Kidney epithelial cell (primary cell): ENCODE measurements at regions not wholly inside any gene's neighbourhood (a gene's known extent, or its start where the extent isn't known, plus 50 kb on each side); places are given as distances from the start of the nearest gene placed in this dataset.

ENCODE experiments used
- DNase-seq: peaks from one replicate; pipeline ENCODE4 v3.0.0-alpha.2; 2010; ENCODE audit warnings: low read depth
- H3K27me3 ChIP-seq: 2 replicates; pipeline ENCODE4 v1.6.0; 2011; ENCODE audit warnings: low read length; ENCODE audit not compliant: control insufficient read depth, insufficient read depth
- H3K36me3 ChIP-seq: 2 replicates; pipeline ENCODE4 v1.5.1; 2011; ENCODE audit warnings: low read length; ENCODE audit not compliant: control insufficient read depth, insufficient read depth
- H3K4me3 ChIP-seq: 2 replicates; pipeline ENCODE4 v1.5.1; 2011; ENCODE audit warnings: low read depth, mild to moderate bottlenecking, control low read depth, low read length
- TF ChIP-seq, protein P1 (sequence below): IDR thresholded peaks from 2 replicates; pipeline ENCODE4 v1.5.1; 2011; ENCODE audit warnings: mild to moderate bottlenecking, moderate library complexity, low read length, control low read depth, inconsistent platforms; ENCODE audit not compliant: insufficient read depth, poor library complexity, severe bottlenecking

DNA sequence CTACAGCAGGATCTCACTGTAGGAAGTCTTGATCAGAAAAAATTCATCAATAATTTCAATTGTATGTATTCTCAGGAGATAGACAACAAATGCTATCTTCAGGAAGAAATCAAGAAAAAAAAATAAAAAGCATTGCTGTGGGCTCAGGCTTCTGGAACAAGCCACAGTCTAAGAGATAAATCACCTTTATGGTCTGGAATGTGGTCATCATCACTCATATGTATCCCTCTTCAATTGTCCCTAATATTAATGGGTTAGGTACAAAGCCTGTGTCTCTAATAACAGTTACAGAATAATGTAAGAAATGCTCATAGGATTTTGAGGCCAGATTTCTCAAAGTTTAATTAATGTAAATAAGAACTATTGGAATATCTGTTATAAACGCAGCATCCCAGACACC lies 305.9 kb upstream of the ANO3 start:
- no peak for DNase-seq
- no peaks in the 10 kb centered on the region for H3K36me3 ChIP-seq
- TF ChIP-seq, protein P1, sequence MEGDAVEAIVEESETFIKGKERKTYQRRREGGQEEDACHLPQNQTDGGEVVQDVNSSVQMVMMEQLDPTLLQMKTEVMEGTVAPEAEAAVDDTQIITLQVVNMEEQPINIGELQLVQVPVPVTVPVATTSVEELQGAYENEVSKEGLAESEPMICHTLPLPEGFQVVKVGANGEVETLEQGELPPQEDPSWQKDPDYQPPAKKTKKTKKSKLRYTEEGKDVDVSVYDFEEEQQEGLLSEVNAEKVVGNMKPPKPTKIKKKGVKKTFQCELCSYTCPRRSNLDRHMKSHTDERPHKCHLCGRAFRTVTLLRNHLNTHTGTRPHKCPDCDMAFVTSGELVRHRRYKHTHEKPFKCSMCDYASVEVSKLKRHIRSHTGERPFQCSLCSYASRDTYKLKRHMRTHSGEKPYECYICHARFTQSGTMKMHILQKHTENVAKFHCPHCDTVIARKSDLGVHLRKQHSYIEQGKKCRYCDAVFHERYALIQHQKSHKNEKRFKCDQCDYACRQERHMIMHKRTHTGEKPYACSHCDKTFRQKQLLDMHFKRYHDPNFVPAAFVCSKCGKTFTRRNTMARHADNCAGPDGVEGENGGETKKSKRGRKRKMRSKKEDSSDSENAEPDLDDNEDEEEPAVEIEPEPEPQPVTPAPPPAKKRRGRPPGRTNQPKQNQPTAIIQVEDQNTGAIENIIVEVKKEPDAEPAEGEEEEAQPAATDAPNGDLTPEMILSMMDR: no peak
- no peaks in the 10 kb centered on the region for H3K27me3 ChIP-seq
- H3K4me3 ChIP-seq: no peak overlapping the region

DNA sequence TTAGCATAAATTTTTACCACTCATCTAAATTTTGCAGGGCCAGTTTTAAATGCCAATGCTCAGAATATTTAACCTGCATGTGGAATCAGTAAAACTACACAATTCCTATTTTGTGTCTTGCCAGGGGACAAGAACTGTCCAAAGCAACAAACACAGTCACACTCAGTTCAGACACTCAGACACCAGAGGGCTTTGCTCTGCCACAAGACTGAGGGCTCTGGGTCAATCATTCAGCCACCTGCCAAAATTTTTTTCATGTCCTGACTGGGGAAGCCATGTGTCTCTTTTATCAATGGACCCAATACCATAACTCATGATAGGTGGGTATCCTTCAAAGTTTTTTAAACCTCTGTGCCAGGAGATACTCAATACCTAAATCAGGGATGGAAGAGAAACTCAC lies 304.0 kb upstream of the ANO3 start:
- TF ChIP-seq, protein P1: no peak

DNA sequence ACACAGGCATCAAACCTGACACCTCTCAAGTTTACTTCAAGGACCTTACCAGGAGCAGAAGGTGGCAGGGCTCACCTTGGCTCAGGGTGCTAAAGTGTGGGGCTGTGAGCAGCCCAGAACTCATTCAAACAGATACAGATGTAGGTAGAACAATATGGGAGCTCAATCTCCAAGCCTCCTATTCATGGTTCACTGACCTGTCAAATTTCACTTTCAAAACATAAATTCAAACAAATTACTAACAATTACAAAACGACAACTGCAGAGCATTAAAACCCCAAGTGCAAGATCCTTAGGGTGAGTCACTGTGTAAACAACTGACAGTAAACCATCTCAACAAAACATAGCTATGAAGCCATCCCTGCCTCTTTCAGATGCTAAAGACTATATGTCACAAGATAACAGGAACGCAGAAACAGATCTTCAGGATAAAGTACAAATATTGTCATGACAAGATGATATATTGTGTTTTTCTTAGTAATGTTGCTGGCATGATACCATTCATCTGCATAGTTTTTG lies 303.5 kb upstream of the ANO3 start:
- H3K27me3 ChIP-seq: no peaks in the 10 kb centered on the region
- no peaks in the 10 kb centered on the region for H3K36me3 ChIP-seq
- no peak for DNase-seq
- H3K4me3 ChIP-seq: no peak overlapping the region
- TF ChIP-seq, protein P1: no peak

More for the DNA sequence above, 304.0 kb upstream of the ANO3 start:
- no peak for DNase-seq
- Histone ChIP-seq H3K27me3 (no peaks in the 10 kb centered on the region), H3K36me3 (no peaks in the 10 kb centered on the region), H3K4me3 (no peak overlapping the region)

DNA sequence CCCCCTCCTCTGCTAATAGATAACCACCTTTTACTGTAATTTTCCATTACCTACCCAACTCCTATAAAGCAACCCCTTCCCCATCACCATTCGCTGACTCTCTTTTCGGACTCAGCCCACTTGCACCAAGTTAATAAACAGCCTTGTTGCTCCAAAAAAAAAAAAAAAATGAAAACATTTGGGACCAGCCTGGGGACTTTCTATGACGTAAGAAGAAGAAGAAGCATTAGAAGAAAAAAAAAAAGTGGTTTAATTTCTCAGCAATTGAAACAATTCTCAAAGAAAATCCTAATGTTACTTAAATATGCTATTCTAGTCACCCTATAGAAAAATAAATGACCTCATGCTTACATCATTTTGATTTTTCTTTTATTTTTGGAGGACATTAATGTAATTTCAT lies 301.5 kb upstream of the ANO3 start:
- H3K36me3 ChIP-seq: no peaks in the 10 kb centered on the region

DNA sequence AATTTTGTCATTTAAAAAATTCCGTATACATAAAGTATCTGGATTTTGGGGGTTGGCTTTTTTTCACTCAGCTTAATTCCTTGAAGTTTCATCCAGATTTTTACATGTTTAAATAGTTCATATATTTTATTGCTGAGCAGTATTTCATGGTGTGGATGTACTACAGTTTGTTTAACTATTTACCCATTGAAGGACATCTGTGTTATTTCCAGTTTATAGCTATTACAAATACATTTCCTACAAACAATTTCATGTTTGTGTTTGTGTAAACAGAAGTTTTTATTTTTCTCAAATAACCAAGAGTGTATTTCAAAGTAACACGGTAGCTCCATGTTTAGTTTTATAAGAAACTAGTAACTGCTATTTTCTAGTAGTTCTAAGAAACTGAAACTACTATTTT lies 299.7 kb upstream of the ANO3 start:
- DNase-seq: no peak
- Histone ChIP-seq H3K27me3 (no peaks in the 10 kb centered on the region), H3K36me3 (no peaks in the 10 kb centered on the region), H3K4me3 (no peak overlapping the region)
- TF ChIP-seq, protein P1: no peak

More for the DNA sequence above, 301.5 kb upstream of the ANO3 start:
- no peak overlapping the region for H3K4me3 ChIP-seq
- TF ChIP-seq, protein P1: no peak
- DNase-seq: no peak
- no peaks in the 10 kb centered on the region for H3K27me3 ChIP-seq

DNA sequence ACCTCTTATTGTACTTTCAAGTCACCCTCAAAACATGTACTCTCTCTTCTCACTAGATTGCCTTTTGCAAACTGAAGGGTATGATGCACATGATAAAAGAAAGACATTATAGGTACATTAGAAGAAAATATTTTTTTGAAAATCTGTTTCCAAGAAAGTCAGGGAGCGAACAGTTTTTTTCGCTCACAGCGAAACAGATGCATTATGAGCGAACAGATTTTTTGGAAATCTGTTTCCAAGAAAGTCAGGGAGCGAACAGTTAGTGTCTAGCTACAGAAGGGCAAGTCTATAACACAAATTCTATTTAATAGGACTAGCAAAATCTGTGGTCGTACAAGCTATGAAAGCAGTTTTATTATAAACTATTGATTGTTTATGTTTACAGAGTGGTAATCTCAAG lies 296.2 kb upstream of the ANO3 start:
- DNase-seq: no peak
- H3K4me3 ChIP-seq: no peak overlapping the region
- TF ChIP-seq, protein P1: no peak
- H3K27me3 ChIP-seq: no peaks in the 10 kb centered on the region
- no peaks in the 10 kb centered on the region for H3K36me3 ChIP-seq
